Esophagus muscularis mucosa (tissue), 4 donors: ENCODE measurements at regions not wholly inside any gene's neighbourhood (a gene's known extent, or its start where the extent isn't known, plus 50 kb on each side); places are given as distances from the start of the nearest gene placed in this dataset.

Source experiments
- DNase-seq: peaks from one replicate; pipeline ENCODE4 v3.0.0-alpha.2; 2017; ENCODE audit errors: extremely low spot score
- H3K27ac ChIP-seq, 4 donors: fragments of 200-600 bp; sonication (generic); replicated peaks in 1 of 4; 1 replicate in 3 of 4; 2 replicates in 1 of 4; pipeline ENCODE4 v1.5.1; 2016 to 2019; ENCODE audit warnings: mild to moderate bottlenecking in 1 of 4
- H3K27me3 ChIP-seq, 4 donors: fragments of 200-600 bp; sonication (generic); one replicate each; pipeline versions ENCODE4 v1.5.1 to v1.6.0; 2016 to 2019
- H3K36me3 ChIP-seq, 4 donors: fragments of 200-600 bp; sonication (generic); one replicate each; pipeline ENCODE4 v1.5.1; 2016 to 2019
- H3K4me1 ChIP-seq, 4 donors: fragments of 200-600 bp; sonication (generic); one replicate each; pipeline ENCODE4 v1.5.1; 2016 to 2019
- H3K4me3 ChIP-seq, 4 donors: fragments of 200-600 bp; sonication (generic); 1 replicate in 2 of 4; 2 replicates in 2 of 4; pipeline ENCODE4 v1.5.1; 2016 to 2019; ENCODE audit warnings: mild to moderate bottlenecking in 4 of 4, moderate library complexity in 1 of 4
- H3K9me3 ChIP-seq, 4 donors: fragments of 200-600 bp; sonication (generic); 1 replicate in 3 of 4; 2 replicates in 1 of 4; pipeline ENCODE4 v1.5.1; 2016 to 2019
- EP300 ChIP-seq: sonication (generic); formaldehyde crosslinking; IDR thresholded peaks from one replicate; pipeline ENCODE4 v1.6.1; 2017; ENCODE audit warnings: antibody characterized with exemption
- POLR2A ChIP-seq: fragments of 450-650 bp; IDR thresholded peaks from one replicate; pipeline ENCODE4 v1.6.1; 2017; ENCODE audit warnings: antibody characterized with exemption, moderate library complexity, mild to moderate bottlenecking, low read depth
- POLR2AphosphoS5 ChIP-seq, 2 donors: sonication (generic); formaldehyde crosslinking; IDR thresholded peaks; one replicate each; pipeline ENCODE4 v1.6.1; 2017; ENCODE audit warnings: antibody characterized with exemption in 2 of 2
- WGBS: methylation state at CpG from one replicate; pipeline ENCODE4 v1.1.5; 2018; 5-methylcytosine and 5-hydroxymethylcytosine counted together
- intact Hi-C: fragments of 100-400 bp; cut with DNase I; formaldehyde crosslinking; loops from one replicate; pipeline ENCODE4 v1.15.1; 2023
- TF ChIP-seq, protein P1 (sequence below), 3 experiments: fragments of 200-600 bp in 2 of 3; fragments of 450-650 bp in 1 of 3; sonication (generic) in 2 of 3; IDR thresholded peaks; one replicate each; pipeline ENCODE4 v1.5.1; 2017 to 2019; ENCODE audit warnings: antibody characterized with exemption in 3 of 3, mild to moderate bottlenecking in 2 of 3, moderate library complexity in 1 of 3

DNA sequence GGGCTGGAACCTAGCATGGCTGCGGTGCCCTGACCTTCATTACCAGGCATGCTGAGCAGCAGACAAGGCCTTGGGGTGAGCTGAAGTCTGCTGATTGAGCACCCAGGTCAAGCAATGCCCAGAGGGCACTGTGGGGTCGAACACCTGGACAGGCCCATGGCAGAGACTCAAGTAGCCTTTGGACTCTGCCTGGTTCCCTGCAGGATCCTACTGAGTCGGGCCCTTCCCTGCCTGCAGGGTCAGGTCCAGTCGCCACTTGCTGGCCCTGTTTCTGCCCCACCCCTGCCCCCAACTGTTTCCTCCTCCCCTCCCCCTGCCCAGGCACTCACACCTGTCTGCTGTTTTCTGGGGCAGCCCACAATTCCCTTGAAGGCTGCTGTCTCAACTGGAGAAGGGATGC is 483.2 kb upstream of the MKI67 start:
- intact Hi-C loops = no loop called here
- TF ChIP-seq EP300 (no peak), POLR2AphosphoS5 (IDR thresholded peaks at IDR 0.05) (no peak), POLR2A (no peak)
- TF ChIP-seq, protein P1, sequence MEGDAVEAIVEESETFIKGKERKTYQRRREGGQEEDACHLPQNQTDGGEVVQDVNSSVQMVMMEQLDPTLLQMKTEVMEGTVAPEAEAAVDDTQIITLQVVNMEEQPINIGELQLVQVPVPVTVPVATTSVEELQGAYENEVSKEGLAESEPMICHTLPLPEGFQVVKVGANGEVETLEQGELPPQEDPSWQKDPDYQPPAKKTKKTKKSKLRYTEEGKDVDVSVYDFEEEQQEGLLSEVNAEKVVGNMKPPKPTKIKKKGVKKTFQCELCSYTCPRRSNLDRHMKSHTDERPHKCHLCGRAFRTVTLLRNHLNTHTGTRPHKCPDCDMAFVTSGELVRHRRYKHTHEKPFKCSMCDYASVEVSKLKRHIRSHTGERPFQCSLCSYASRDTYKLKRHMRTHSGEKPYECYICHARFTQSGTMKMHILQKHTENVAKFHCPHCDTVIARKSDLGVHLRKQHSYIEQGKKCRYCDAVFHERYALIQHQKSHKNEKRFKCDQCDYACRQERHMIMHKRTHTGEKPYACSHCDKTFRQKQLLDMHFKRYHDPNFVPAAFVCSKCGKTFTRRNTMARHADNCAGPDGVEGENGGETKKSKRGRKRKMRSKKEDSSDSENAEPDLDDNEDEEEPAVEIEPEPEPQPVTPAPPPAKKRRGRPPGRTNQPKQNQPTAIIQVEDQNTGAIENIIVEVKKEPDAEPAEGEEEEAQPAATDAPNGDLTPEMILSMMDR (IDR thresholded peaks at IDR 0.05) = no peak
- H3K4me3 ChIP-seq = no peak overlapping the region
- H3K27me3 ChIP-seq = no peaks in the 10 kb centered on the region
- DNase-seq = peak; percentile 66
- no peak overlapping the region for H3K27ac ChIP-seq
- WGBS = 88% methylated on average over 2 of the region's 4 CpGs
- H3K9me3 ChIP-seq = no peaks in the 10 kb centered on the region
- H3K4me1 ChIP-seq = no peaks in the 10 kb centered on the region
- no peaks in the 10 kb centered on the region for H3K36me3 ChIP-seq

DNA sequence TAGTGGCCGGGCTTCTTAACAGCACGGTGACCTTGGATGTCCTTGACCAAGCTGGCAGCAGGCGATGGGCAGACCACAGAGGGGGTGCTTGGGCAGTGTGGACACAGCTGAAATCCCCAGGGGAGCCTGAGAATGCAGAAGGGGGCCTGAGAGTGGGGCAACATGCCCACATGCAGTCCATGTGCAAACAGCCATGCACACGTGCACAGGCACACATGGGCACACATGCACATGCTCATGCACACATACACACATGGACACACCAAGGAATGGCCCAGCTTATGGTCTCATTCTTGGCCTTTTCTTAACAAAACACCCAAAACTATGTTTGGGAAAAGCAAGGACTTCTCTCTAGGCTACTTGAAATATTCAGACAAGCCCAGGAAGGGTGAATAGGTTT is 483.9 kb upstream of the MKI67 start:
- Histone ChIP-seq H3K4me3 (no peak overlapping the region), H3K27me3 (no peaks in the 10 kb centered on the region), H3K4me1 (no peaks in the 10 kb centered on the region), H3K36me3 (no peaks in the 10 kb centered on the region), H3K9me3 (no peaks in the 10 kb centered on the region), H3K27ac (no peak overlapping the region)
- 88% methylated on average over 4 of the region's 4 CpGs for WGBS
- TF ChIP-seq, protein P1 (IDR thresholded peaks at IDR 0.05) = no peak
- TF ChIP-seq EP300 (no peak), POLR2AphosphoS5 (IDR thresholded peaks at IDR 0.05) (no peak), POLR2A (no peak)
- intact Hi-C loops = no loop called here
- peak; percentile 87 for DNase-seq

DNA sequence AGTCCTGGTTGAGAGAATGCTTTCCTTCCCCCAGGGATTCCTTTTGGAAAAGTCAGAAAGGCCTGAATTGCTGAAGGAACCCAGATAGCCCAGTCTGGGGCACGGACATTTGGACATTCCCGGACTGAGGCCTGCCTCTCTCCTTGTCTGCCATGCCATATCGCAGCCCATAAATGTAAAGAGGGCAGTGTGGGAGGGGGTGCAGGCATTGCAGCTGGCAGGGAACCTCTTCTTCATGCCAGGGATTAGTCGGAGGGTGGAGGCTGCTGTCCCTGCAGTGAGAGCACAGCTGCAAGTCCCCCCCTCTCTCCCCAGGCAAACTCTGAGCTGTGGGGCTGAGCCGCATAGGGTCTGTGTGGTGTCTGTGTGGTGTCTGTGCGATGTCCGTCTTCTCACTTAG is 486.0 kb upstream of the MKI67 start:
- Histone ChIP-seq H3K27me3 (no peaks in the 10 kb centered on the region), H3K4me3 (no peak overlapping the region), H3K9me3 (no peaks in the 10 kb centered on the region), H3K4me1 (no peaks in the 10 kb centered on the region), H3K27ac (no peak overlapping the region), H3K36me3 (no peaks in the 10 kb centered on the region)
- peak; percentile 90 for DNase-seq
- WGBS = 95% methylated on average over 7 of the region's 7 CpGs
- intact Hi-C loops = no loop called here
- TF ChIP-seq EP300 (no peak), POLR2A (no peak), POLR2AphosphoS5 (IDR thresholded peaks at IDR 0.05) (no peak)
- TF ChIP-seq, protein P1 (IDR thresholded peaks at IDR 0.05) = no peak

DNA sequence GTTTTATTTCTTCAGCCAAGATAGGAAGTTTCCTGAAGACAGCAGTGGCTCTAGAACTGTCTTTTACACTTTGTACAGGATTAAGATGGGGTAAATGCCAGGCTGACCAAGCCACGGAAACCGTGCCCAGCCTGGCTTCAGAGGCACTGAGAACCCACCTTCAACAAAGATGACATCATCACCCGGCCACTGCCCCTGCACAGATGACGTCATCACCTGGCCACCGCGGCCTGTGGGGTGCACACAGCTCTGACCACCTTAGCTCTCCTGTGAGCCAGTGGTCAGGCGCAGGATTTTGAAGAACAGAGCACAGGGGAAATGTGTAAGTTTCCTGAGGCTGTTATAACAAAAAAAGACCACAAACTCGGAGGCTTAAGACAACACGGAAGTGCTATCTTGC is 486.4 kb upstream of the MKI67 start:
- no peak overlapping the region for H3K27ac ChIP-seq
- peak; percentile 62 for DNase-seq
- H3K4me1 ChIP-seq = no peaks in the 10 kb centered on the region
- H3K9me3 ChIP-seq = no peaks in the 10 kb centered on the region
- no peaks in the 10 kb centered on the region for H3K27me3 ChIP-seq
- intact Hi-C loops = no loop called here
- no peaks in the 10 kb centered on the region for H3K36me3 ChIP-seq
- WGBS = 85% methylated on average over 8 of the region's 9 CpGs
- H3K4me3 ChIP-seq = no peak overlapping the region
- TF ChIP-seq EP300 (no peak), POLR2AphosphoS5 (IDR thresholded peaks at IDR 0.05) (no peak), POLR2A (no peak)
- TF ChIP-seq, protein P1 (IDR thresholded peaks at IDR 0.05) = no peak

DNA sequence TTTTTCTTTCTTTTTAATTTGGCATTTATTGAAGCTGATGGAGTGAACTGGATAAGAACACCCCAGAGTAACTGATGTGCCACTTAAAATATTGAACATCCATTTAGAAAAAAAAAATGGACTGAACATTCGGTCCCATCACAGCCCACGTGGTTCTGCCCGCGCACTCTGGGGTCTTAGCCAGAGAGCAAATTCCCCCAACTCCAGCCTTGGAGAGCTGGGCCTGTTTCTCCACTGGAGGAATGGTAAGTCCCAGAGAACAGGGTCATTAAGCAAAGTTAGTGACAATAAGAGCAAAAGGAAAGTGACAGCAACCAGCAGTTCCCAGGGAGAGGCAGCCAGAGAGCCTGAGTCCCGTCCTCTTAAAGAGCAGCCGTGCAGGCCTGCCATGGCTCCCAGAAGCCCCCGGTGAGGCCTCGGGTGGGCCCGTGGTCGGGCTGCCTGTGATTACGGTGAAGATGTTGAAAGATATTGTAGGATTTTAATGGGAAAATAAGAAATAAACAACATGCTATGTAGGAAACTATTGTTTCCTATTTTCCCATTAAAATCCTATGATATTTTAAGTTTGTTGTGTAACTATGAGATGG is 487.9 kb upstream of the MKI67 start:
- H3K4me1 ChIP-seq = no peaks in the 10 kb centered on the region
- no peaks in the 10 kb centered on the region for H3K36me3 ChIP-seq
- no peak overlapping the region for H3K27ac ChIP-seq
- 92% methylated on average over 11 of the region's 11 CpGs for WGBS
- H3K4me3 ChIP-seq = no peak overlapping the region
- peak; percentile 79 for DNase-seq
- TF ChIP-seq, protein P1 (IDR thresholded peaks at IDR 0.05) = no peak
- TF ChIP-seq POLR2AphosphoS5 (IDR thresholded peaks at IDR 0.05) (no peak), POLR2A (no peak), EP300 (no peak)
- intact Hi-C loops = no loop called here
- no peaks in the 10 kb centered on the region for H3K9me3 ChIP-seq
- no peaks in the 10 kb centered on the region for H3K27me3 ChIP-seq
